ENCODE measurements at regions not wholly inside any gene's neighbourhood (a gene's known extent, or its start where the extent isn't known, plus 50 kb on each side); places are given as distances from the start of the nearest gene placed in this dataset.

DNA sequence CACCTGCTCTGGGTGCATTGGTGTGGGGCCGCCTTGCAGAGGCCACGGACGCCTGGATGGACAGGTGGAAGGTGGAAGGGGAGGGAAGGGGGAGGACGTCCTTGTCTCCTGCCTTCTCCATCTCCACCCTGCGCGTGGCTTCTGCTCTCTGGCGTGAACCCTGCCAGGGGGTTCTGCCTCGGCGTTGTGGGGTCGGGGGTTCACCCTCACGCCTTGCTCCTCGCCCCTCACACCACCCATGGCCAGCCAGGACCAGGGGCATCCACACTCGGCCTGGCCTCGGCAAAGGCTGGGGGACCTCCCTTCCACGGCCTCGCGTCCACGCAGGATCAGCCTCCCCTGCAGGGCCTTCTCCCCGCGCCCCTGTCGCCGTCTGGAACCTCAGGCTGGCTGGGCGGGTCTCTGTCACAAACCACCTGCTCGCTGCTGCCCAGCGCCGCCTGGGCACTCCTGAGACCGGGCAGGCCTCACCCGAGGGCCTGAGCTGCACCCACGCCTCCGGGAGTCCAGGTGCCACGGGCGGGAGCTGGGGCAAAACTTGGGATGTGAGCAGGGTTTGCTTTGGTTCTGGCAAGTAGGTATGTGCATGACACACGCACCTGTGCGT lies 655.9 kb downstream of the GALR1 start:
- TF ChIP-seq, protein P1, sequence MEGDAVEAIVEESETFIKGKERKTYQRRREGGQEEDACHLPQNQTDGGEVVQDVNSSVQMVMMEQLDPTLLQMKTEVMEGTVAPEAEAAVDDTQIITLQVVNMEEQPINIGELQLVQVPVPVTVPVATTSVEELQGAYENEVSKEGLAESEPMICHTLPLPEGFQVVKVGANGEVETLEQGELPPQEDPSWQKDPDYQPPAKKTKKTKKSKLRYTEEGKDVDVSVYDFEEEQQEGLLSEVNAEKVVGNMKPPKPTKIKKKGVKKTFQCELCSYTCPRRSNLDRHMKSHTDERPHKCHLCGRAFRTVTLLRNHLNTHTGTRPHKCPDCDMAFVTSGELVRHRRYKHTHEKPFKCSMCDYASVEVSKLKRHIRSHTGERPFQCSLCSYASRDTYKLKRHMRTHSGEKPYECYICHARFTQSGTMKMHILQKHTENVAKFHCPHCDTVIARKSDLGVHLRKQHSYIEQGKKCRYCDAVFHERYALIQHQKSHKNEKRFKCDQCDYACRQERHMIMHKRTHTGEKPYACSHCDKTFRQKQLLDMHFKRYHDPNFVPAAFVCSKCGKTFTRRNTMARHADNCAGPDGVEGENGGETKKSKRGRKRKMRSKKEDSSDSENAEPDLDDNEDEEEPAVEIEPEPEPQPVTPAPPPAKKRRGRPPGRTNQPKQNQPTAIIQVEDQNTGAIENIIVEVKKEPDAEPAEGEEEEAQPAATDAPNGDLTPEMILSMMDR (IDR thresholded peaks at IDR 0.05; ENCODE audit: borderline replicate concordance, extremely low read depth, low read length, poor library complexity, severe bottlenecking): no peak
- no peak for TF ChIP-seq EZH2 (IDR thresholded peaks at IDR 0.05; ENCODE audit: borderline replicate concordance, low read depth, low read length, severe bottlenecking)

Data from DND-41 (cell line).